ENCODE measurements at regions not wholly inside any gene's neighbourhood (a gene's known extent, or its start where the extent isn't known, plus 50 kb on each side); places are given as distances from the start of the nearest gene placed in this dataset.
A peak's percentile ranks its signal among the peaks of the same experiment; 100 is the strongest.

GRCh38 chr4:119730671-119730950 is 102.0 kb upstream of the PDE5A start (continued):
- TF ChIP-seq ZNF784 (CRISPR knock-in tag; IDR thresholded peaks at IDR 0.05; ENCODE audit: borderline replicate concordance) (no peak), EED (CRISPR knock-in tag; IDR thresholded peaks at IDR 0.05) (no peak), ATF5 (CRISPR knock-in tag; IDR thresholded peaks at IDR 0.05; ENCODE audit: low read depth) (no peak), ZNF563 (CRISPR knock-in tag; IDR thresholded peaks at IDR 0.05) (no peak)

- no peak overlapping the region for H3K9ac ChIP-seq (ENCODE audit: insufficient read depth, low read depth, low read length)
- BruUV-seq (replicated peaks) = no TSS peak
- no peaks in the 10 kb centered on the region for H4K20me1 ChIP-seq (ENCODE audit: insufficient read depth, low read length)
- no peak overlapping the region for H3K4me3 ChIP-seq (replicated peaks in 1 of 3; ENCODE audit: insufficient read depth in 1 of 3, low read depth in 2 of 3, low read length in 3 of 3)
- CTCF ChIA-PET (ENCODE audit: low intra/inter-chr PET ratio, low total read pairs) = no interaction called here
- WGBS (ENCODE audit: low lambda C conversion rate) = 17% methylated on average over 6 of the region's 6 CpGs
- H3K4me1 ChIP-seq (ENCODE audit: insufficient read depth, low read length) = peaks cover 11% of the 10 kb centered on the region
- POLR2A ChIA-PET = no interaction called here
- no peaks in the 10 kb centered on the region for H3K27me3 ChIP-seq (ENCODE audit: control insufficient read depth in 1 of 2, insufficient read depth in 2 of 2, low read length in 2 of 2)
- no peak overlapping the region for H3K27ac ChIP-seq (ENCODE audit: extremely low read length, insufficient read depth, low read length)
- in situ Hi-C loops (cut with HindIII; ENCODE audit: extremely low pct_ligation_motif_present, low pct_unique_long_range_greater_than_20kb) (no loop called here), intact Hi-C loops (cut with micrococcal nuclease; ENCODE audit: unreplicated experiment) (no loop called here)
- no peaks in the 10 kb centered on the region for H3K36me3 ChIP-seq (replicated peaks in 1 of 2; ENCODE audit: control insufficient read depth in 1 of 2, insufficient read depth in 2 of 2, low read length in 2 of 2)
- ATAC-seq (peak; percentile 95), FAIRE-seq (no peak), DNase-seq (ENCODE audit: low spot score) (peak; percentile 68)
- H3K79me2 ChIP-seq (ENCODE audit: insufficient read depth, low read length) = no peaks in the 10 kb centered on the region
- H3K9me3 ChIP-seq (ENCODE audit: low read length) = peaks cover 5% of the 10 kb centered on the region; the same call in 1 of the 2 replicates
- no peak overlapping the region for H2AFZ ChIP-seq (ENCODE audit: low read length)
- H3K4me2 ChIP-seq (ENCODE audit: low read depth, low read length) = no peak overlapping the region; the same call in 1 of the 2 replicates
- no peak for TF ChIP-seq ARID3A (IDR thresholded peaks at IDR 0.05; ENCODE audit: low read depth, low read length)
- no peak for TF ChIP-seq XBP1 (CRISPR knock-in tag; IDR thresholded peaks at IDR 0.05)
- no peak for TF ChIP-seq TCF12 (IDR thresholded peaks at IDR 0.05)
- no peak for TF ChIP-seq TCF12 (CRISPR knock-in tag; IDR thresholded peaks at IDR 0.05)
- no peak for TF ChIP-seq TEF (CRISPR knock-in tag; IDR thresholded peaks at IDR 0.05)
- no peak for TF ChIP-seq ZBTB8A (CRISPR knock-in tag; IDR thresholded peaks at IDR 0.05; ENCODE audit: borderline replicate concordance, low read depth)
- TF ChIP-seq ZNF563 (CRISPR knock-in tag; IDR thresholded peaks at IDR 0.05) = no peak
- no peak for TF ChIP-seq PBX3 (CRISPR knock-in tag; IDR thresholded peaks at IDR 0.05; ENCODE audit: borderline replicate concordance)
- no peak for TF ChIP-seq ZNF367 (CRISPR knock-in tag; IDR thresholded peaks at IDR 0.05; ENCODE audit: borderline replicate concordance)
- no peak for TF ChIP-seq MEIS1 (CRISPR knock-in tag; IDR thresholded peaks at IDR 0.05; ENCODE audit: borderline replicate concordance)
- 0 out of 2 replicates have a peak, but pooled peaks have one; percentile 31 for TF ChIP-seq JUN (CRISPR knock-in tag; IDR thresholded peaks at IDR 0.05)
- TF ChIP-seq SALL1 (CRISPR knock-in tag; IDR thresholded peaks at IDR 0.05) = peak; percentile 79; the same call in 1 of the 2 replicates
- no peak for TF ChIP-seq NFYC (CRISPR knock-in tag; IDR thresholded peaks at IDR 0.05)
- TF ChIP-seq U2AF1 (optimal IDR thresholded peaks at IDR 0.05; ENCODE audit: low read depth, low read length) = no peak
- no peak for TF ChIP-seq SRY (CRISPR knock-in tag; IDR thresholded peaks at IDR 0.05)
- no peak for TF ChIP-seq SNRNP70 (IDR thresholded peaks at IDR 0.05; ENCODE audit: low read depth, low read length)
Measured at GRCh38 chr4:119729835-119730670, 101.4 kb upstream of the PDE5A start.
